ENCODE measurements at regions not wholly inside any gene's neighbourhood (a gene's known extent, or its start where the extent isn't known, plus 50 kb on each side); places are given as distances from the start of the nearest gene placed in this dataset.

GRCh38 chr4:154076921-154077320 lies 288.0 kb upstream of the SFRP2 start:
- no peaks in the 10 kb centered on the region for H3K36me3 ChIP-seq (replicated peaks in 1 of 2)
- 60 to 86% (median 71%) methylated on average over 4 of the region's 4 CpGs for WGBS, 4 donors
- intact Hi-C loops (cut with DNase I): no loop called here

DNA sequence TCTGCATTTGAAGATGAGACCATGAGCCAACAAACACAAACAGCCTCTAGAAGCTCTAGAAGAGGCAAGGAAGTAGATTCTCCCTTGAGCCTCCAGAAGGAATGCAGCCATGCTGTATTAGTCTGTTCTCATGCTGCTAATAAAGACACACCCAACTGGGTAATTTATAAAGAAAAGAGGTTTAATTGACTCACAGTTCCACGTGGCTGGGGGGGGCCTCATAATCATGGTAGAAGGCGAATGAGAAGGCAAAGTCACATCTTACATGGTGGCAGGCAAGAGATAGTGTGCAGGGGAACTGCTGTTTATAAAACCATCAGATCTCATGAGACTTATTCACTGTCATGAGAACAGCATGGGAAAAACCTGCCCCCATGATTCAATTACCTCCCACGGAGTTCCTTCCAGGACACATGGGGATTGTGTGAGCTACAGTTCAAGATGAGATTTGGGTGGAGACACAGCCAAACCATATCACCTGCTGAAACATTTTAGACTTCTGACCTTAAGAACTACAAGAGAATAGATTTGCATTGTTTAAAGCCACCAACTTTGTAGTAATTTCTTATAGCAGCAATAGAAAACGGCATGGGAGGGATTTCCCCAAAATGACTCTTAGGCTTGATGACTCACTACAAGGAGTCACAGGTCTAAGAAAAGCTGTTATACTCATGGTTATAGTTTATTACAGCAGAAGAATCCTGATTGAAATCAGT lies 284.4 kb upstream of the SFRP2 start:
- intact Hi-C loops (cut with DNase I): no loop called here
- TF ChIP-seq, protein P1, sequence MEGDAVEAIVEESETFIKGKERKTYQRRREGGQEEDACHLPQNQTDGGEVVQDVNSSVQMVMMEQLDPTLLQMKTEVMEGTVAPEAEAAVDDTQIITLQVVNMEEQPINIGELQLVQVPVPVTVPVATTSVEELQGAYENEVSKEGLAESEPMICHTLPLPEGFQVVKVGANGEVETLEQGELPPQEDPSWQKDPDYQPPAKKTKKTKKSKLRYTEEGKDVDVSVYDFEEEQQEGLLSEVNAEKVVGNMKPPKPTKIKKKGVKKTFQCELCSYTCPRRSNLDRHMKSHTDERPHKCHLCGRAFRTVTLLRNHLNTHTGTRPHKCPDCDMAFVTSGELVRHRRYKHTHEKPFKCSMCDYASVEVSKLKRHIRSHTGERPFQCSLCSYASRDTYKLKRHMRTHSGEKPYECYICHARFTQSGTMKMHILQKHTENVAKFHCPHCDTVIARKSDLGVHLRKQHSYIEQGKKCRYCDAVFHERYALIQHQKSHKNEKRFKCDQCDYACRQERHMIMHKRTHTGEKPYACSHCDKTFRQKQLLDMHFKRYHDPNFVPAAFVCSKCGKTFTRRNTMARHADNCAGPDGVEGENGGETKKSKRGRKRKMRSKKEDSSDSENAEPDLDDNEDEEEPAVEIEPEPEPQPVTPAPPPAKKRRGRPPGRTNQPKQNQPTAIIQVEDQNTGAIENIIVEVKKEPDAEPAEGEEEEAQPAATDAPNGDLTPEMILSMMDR (IDR thresholded peaks at IDR 0.05): no peak
- TF ChIP-seq POLR2A (IDR thresholded peaks at IDR 0.05): no peak
- 61 to 77% (median 64%) methylated on average over 4 of the region's 4 CpGs for whole genome bisulfite sequencing, 4 donors
- no peaks in the 10 kb centered on the region for H3K36me3 ChIP-seq (replicated peaks in 1 of 2)
- H3K4me1 ChIP-seq (replicated peaks in 1 of 2): no peaks in the 10 kb centered on the region
- H3K27me3 ChIP-seq: no peaks in the 10 kb centered on the region
- no peaks in the 10 kb centered on the region for H3K9me3 ChIP-seq (replicated peaks in 1 of 3)
- no peak overlapping the region for H3K27ac ChIP-seq
- DNase-seq: no peak
- H3K4me3 ChIP-seq: no peak overlapping the region

More at GRCh38 chr4:154076921-154077320, 288.0 kb upstream of the SFRP2 start:
- Histone ChIP-seq H3K27me3 (no peaks in the 10 kb centered on the region), H3K4me3 (no peak overlapping the region), H3K27ac (no peak overlapping the region), H3K9me3 (replicated peaks in 1 of 3) (no peaks in the 10 kb centered on the region), H3K4me1 (replicated peaks in 1 of 2) (no peaks in the 10 kb centered on the region)
- TF ChIP-seq POLR2A (IDR thresholded peaks at IDR 0.05): no peak
- TF ChIP-seq, protein P1 (IDR thresholded peaks at IDR 0.05): no peak
- DNase-seq: no peak

DNA sequence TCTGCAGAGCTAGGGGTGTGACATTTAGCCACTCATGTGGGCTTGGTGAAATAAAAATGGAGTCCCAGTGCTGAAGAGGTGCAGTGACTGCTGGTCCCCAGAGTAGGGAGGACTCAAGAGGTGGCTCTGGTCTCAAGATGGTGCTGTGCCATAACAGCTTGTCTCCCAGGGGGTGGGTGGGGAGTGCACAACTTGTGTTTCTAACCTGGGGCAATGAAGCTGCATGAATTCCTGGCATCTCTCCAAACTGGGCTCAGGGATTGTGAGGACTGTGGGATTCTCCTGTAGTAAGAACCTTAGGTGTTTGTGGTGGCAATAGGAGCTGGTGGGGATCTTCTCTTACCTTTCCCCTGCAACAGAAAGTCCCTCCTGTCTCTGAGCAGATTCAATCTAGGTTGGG lies 278.9 kb upstream of the SFRP2 start:
- H3K27me3 ChIP-seq: no peaks in the 10 kb centered on the region
- peaks cover 0 to 12% (median 0%) of the 10 kb centered on the region in 3 donors for H3K9me3 ChIP-seq (replicated peaks in 1 of 3)
- no peak for DNase-seq
- H3K4me1 ChIP-seq (replicated peaks in 1 of 2): no peaks in the 10 kb centered on the region
- H3K27ac ChIP-seq: no peak overlapping the region
- no peak overlapping the region for H3K4me3 ChIP-seq
- H3K36me3 ChIP-seq (replicated peaks in 1 of 2): no peaks in the 10 kb centered on the region
- intact Hi-C loops (cut with DNase I): no loop called here
- TF ChIP-seq POLR2A (IDR thresholded peaks at IDR 0.05): no peak
- TF ChIP-seq, protein P1 (IDR thresholded peaks at IDR 0.05): no peak

- Histone ChIP-seq H3K27ac (no peak overlapping the region), H3K4me1 (replicated peaks in 1 of 2) (no peaks in the 10 kb centered on the region), H3K9me3 (replicated peaks in 1 of 3) (peaks cover 0 to 12% (median 0%) of the 10 kb centered on the region in 3 donors)
Measured at GRCh38 chr4:154065368-154065767, 276.5 kb upstream of the SFRP2 start.

More at GRCh38 chr4:154065368-154065767, 276.5 kb upstream of the SFRP2 start:
- no peaks in the 10 kb centered on the region for H3K36me3 ChIP-seq (replicated peaks in 1 of 2)
- TF ChIP-seq POLR2A (IDR thresholded peaks at IDR 0.05): no peak
- TF ChIP-seq, protein P1 (IDR thresholded peaks at IDR 0.05): no peak
- H3K27me3 ChIP-seq: no peaks in the 10 kb centered on the region
- H3K4me3 ChIP-seq: no peak overlapping the region
- no peak for DNase-seq
- intact Hi-C loops (cut with DNase I): no loop called here
